ENCODE measurements at regions not wholly inside any gene's neighbourhood (a gene's known extent, or its start where the extent isn't known, plus 50 kb on each side); places are given as distances from the start of the nearest gene placed in this dataset.
A peak's percentile ranks its signal among the peaks of the same experiment; 100 is the strongest.

DNA sequence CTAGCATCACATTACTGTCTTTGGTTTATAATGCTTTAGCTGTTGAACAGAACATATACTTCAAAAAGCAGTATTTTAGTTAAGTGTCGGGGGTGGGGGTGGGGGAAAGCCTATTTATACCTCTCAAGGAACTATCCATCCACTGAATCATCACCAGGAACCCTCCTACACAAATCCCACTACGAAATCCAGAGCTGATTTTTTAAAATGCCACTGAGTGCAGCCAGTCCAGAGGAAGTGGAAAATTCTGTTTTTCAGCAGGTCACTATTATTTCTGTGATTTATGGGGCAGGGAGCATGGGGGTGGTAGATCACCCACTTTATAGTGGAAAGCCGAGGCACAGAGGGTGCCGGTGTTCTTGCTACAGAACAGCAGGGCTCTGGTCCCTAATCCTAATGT lies 284.1 kb downstream of the SOX9 start:
- Histone ChIP-seq H3K27me3 (ENCODE audit: control insufficient read depth, insufficient read depth, low read length) (no peaks in the 10 kb centered on the region), H3K4me3 (ENCODE audit: low read depth, low read length) (no peak overlapping the region), H3K36me3 (ENCODE audit: control insufficient read depth, insufficient read depth, low read length) (no peaks in the 10 kb centered on the region)
- TF ChIP-seq, protein P1, sequence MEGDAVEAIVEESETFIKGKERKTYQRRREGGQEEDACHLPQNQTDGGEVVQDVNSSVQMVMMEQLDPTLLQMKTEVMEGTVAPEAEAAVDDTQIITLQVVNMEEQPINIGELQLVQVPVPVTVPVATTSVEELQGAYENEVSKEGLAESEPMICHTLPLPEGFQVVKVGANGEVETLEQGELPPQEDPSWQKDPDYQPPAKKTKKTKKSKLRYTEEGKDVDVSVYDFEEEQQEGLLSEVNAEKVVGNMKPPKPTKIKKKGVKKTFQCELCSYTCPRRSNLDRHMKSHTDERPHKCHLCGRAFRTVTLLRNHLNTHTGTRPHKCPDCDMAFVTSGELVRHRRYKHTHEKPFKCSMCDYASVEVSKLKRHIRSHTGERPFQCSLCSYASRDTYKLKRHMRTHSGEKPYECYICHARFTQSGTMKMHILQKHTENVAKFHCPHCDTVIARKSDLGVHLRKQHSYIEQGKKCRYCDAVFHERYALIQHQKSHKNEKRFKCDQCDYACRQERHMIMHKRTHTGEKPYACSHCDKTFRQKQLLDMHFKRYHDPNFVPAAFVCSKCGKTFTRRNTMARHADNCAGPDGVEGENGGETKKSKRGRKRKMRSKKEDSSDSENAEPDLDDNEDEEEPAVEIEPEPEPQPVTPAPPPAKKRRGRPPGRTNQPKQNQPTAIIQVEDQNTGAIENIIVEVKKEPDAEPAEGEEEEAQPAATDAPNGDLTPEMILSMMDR (IDR thresholded peaks at IDR 0.05; ENCODE audit: insufficient read depth, low read length, poor library complexity, severe bottlenecking) = no peak
- DNase-seq (ENCODE audit: low read depth) = no peak

DNA sequence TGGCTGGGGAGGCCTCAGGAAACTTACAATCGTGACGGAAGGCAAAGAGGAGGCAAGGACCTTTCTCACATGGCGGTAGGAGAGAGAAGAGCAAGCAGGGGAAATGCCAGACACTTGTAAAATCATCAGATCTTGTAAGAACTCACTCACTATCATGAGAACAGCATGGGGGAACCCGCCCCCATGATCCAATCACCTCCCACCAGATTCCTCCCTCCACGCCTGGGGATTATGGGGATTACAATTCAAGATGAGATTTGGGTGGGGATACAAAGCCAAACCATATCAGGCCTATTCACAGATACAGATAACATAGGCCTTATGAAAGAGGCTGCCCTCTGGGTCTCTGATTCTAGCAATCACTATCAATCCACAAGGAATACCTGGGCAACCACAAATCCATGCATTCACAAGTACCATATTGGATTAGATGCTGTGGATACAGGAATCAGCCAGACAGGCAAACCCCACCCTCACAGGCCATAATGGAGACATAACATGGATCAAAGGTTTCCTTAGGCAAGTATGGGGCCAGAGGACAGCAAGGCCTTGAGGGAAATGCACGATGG lies 284.9 kb downstream of the SOX9 start:
- Histone ChIP-seq H3K4me3 (ENCODE audit: low read depth, low read length) (no peak overlapping the region), H3K27me3 (ENCODE audit: control insufficient read depth, insufficient read depth, low read length) (no peaks in the 10 kb centered on the region), H3K36me3 (ENCODE audit: control insufficient read depth, insufficient read depth, low read length) (no peaks in the 10 kb centered on the region)
- DNase-seq (ENCODE audit: low read depth) = no peak
- TF ChIP-seq, protein P1 (IDR thresholded peaks at IDR 0.05; ENCODE audit: insufficient read depth, low read length, poor library complexity, severe bottlenecking) = no peak

DNA sequence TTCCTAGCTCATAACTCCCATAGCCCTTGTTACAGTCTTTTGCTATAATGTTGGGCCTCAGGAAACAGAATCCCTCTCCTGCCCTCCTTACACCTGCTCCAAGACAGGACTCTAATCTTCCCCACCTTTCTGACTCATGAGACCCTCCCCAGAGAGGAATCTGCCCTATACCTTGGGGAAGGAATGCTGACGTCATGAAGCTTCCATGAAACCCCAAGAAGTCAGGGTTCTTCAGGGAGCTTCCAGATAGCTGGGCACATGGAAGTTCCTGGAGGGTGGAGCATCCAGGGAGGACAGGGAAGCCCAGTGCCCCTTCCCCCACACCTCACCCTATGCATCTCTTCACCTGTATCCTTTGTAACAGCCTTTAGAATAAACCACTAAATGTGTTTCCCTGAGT lies 285.7 kb downstream of the SOX9 start:
- TF ChIP-seq, protein P1 (IDR thresholded peaks at IDR 0.05; ENCODE audit: insufficient read depth, low read length, poor library complexity, severe bottlenecking) = no peak
- DNase-seq (ENCODE audit: low read depth) = no peak
- H3K4me3 ChIP-seq (ENCODE audit: low read depth, low read length) = no peak overlapping the region
- H3K36me3 ChIP-seq (ENCODE audit: control insufficient read depth, insufficient read depth, low read length) = no peaks in the 10 kb centered on the region
- H3K27me3 ChIP-seq (ENCODE audit: control insufficient read depth, insufficient read depth, low read length) = no peaks in the 10 kb centered on the region

DNA sequence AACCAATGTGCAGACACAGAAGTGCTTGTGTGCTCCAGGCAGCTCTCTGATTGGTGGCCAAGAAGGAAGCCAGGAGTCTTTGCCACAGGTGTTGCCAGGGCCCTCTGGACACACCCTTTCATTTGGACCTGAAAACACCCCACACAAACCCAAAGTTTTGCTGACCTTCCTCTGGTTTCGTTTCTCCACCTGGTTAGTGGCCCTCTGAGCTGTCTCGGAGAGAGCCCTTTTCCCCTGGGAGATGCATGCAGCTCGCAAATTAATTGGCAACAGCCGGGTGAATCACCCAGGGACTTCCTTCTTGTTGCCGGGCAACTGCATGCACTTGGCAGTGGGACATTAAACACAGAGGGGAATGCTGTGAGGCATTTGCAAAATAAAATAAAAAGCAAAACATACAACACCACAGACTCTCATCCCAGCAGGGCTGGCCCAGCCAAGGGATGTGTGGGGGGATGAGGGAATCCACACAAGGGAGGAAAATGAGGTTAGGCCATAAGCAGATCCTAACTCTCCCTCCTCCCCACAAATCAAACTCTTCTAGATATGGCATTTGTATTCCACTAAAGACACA lies 286.6 kb downstream of the SOX9 start:
- no peaks in the 10 kb centered on the region for H3K27me3 ChIP-seq (ENCODE audit: control insufficient read depth, insufficient read depth, low read length)
- peak; percentile 95 for DNase-seq (ENCODE audit: low read depth)
- no peak overlapping the region for H3K4me3 ChIP-seq (ENCODE audit: low read depth, low read length)
- no peaks in the 10 kb centered on the region for H3K36me3 ChIP-seq (ENCODE audit: control insufficient read depth, insufficient read depth, low read length)
- TF ChIP-seq, protein P1 (IDR thresholded peaks at IDR 0.05; ENCODE audit: insufficient read depth, low read length, poor library complexity, severe bottlenecking) = no peak

DNA sequence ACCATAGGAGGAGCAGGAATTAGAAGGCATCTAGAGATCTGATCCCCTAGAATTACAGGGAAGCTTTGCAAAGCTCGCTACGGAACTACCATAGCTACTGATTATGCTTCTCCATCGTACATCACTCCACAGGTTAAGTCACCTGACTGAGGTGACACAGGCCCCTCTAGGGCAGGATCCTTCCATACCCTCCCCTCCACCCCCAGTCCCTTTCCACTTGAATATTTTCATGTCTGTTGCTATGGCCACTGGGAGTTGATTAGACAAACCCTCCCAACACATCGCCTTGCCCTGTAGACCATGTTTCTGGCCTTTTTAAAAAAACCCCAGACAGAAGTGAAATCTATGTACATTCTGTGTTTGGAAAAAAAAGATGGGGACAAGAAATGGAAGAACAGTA lies 287.1 kb downstream of the SOX9 start:
- Histone ChIP-seq H3K36me3 (ENCODE audit: control insufficient read depth, insufficient read depth, low read length) (no peaks in the 10 kb centered on the region), H3K4me3 (ENCODE audit: low read depth, low read length) (no peak overlapping the region), H3K27me3 (ENCODE audit: control insufficient read depth, insufficient read depth, low read length) (no peaks in the 10 kb centered on the region)
- no peak for DNase-seq (ENCODE audit: low read depth)
- TF ChIP-seq, protein P1 (IDR thresholded peaks at IDR 0.05; ENCODE audit: insufficient read depth, low read length, poor library complexity, severe bottlenecking) = no peak

DNA sequence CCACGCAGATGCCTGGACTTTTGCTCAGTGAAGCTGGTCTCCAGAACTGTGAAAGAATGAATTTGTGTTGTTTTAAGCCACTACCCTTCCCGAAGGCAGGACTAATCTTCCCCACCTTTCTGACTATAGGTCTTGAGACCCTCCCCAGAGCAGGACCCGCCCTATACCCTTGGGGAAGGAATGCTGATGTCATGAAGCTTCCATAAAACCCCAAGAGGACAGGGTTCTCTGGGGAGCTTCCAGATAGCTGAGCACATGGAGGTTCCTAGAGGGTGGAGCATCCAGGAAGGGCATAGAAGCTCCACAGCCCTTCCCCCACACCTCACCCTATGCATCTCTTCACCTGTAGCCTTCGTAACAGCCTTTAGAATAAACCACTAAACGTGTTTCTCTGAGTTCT lies 287.8 kb downstream of the SOX9 start:
- Histone ChIP-seq H3K27me3 (ENCODE audit: control insufficient read depth, insufficient read depth, low read length) (no peaks in the 10 kb centered on the region), H3K36me3 (ENCODE audit: control insufficient read depth, insufficient read depth, low read length) (peaks cover under 1% of the 10 kb centered on the region), H3K4me3 (ENCODE audit: low read depth, low read length) (no peak overlapping the region)
- no peak for DNase-seq (ENCODE audit: low read depth)
- TF ChIP-seq, protein P1 (IDR thresholded peaks at IDR 0.05; ENCODE audit: insufficient read depth, low read length, poor library complexity, severe bottlenecking) = no peak
